ENCODE measurements at regions not wholly inside any gene's neighbourhood (a gene's known extent, or its start where the extent isn't known, plus 50 kb on each side); places are given as distances from the start of the nearest gene placed in this dataset.

DNA sequence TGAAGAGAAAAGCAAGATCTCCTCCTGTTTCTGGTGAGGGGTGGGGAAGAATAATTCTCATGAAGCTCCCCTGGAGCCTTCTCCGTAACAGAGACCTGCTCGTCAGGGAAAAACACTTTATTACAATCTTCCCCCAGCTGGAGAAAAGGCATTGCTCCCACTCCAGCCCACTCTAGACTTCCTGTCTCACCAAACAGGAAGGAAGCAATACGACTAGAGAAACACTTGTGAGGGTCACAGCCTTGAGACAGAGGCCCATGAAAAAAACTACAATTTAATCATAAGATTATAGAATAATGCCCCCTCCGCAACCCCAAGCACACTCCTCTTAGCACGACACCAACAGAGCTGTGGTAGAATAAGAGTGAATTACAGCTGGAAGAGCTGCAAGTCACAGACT is 197.2 kb upstream of the S1PR3 start:
- TF ChIP-seq, protein P1, sequence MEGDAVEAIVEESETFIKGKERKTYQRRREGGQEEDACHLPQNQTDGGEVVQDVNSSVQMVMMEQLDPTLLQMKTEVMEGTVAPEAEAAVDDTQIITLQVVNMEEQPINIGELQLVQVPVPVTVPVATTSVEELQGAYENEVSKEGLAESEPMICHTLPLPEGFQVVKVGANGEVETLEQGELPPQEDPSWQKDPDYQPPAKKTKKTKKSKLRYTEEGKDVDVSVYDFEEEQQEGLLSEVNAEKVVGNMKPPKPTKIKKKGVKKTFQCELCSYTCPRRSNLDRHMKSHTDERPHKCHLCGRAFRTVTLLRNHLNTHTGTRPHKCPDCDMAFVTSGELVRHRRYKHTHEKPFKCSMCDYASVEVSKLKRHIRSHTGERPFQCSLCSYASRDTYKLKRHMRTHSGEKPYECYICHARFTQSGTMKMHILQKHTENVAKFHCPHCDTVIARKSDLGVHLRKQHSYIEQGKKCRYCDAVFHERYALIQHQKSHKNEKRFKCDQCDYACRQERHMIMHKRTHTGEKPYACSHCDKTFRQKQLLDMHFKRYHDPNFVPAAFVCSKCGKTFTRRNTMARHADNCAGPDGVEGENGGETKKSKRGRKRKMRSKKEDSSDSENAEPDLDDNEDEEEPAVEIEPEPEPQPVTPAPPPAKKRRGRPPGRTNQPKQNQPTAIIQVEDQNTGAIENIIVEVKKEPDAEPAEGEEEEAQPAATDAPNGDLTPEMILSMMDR (IDR thresholded peaks at IDR 0.05), result no peak
- Histone ChIP-seq H3K4me3 (no peak overlapping the region), H3K4me1 (peaks cover 0 to 26% of the 10 kb centered on the region in 2 donors), H3K9me3 (no peaks in the 10 kb centered on the region), H3K27ac (no peak overlapping the region), H3K36me3 (no peaks in the 10 kb centered on the region), H3K27me3 (no peaks in the 10 kb centered on the region)
- no peak for DNase-seq (ENCODE audit: low spot score)

DNA sequence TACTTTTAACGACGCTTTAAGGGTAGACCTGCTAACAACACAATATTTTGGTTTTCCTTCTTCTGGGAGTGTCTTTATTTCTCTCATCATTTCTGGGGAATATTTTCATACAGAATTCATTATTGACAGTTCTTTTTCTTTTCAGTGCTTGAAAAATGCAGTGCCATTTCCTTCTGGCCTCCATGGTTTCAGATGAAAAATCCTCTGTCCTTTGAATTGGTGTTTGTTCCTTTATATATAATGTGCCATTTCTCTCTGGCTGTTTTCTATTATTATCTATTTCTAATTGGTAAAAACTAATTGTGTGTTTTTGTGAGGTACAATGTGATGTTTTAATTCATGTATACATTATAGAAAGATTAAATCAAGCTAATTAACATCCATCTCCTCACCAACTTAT is 194.3 kb upstream of the S1PR3 start:
- Histone ChIP-seq H3K27me3 (no peaks in the 10 kb centered on the region), H3K4me1 (peaks cover 0 to 19% of the 10 kb centered on the region in 2 donors), H3K36me3 (no peaks in the 10 kb centered on the region), H3K9me3 (no peaks in the 10 kb centered on the region), H3K4me3 (no peak overlapping the region), H3K27ac (no peak overlapping the region)
- no peak for DNase-seq (ENCODE audit: low spot score)
- TF ChIP-seq, protein P1 (IDR thresholded peaks at IDR 0.05), result no peak

DNA sequence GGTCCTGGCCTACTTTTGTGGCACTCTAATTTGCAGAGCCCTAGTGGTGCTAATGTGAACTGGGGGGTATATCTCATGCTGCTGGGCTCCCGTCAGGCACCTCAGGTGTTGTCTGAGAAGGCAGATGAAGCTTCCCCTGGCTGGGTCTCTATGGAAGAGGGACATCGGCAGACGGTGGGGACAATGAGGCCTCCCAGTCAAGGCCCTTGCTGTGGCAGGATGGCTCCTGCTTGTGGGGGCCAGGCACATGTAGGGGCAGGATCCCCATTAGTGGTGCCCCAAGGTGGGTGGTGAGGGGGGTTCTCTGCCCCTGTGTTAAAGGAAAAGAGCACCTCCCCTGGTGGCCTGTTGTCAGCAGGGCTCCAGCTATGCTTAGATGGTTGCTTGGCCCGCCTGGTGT is 192.8 kb upstream of the S1PR3 start:
- Histone ChIP-seq H3K36me3 (no peaks in the 10 kb centered on the region), H3K27me3 (no peaks in the 10 kb centered on the region), H3K9me3 (no peaks in the 10 kb centered on the region), H3K27ac (no peak overlapping the region), H3K4me1 (peaks cover 0 to 19% of the 10 kb centered on the region in 2 donors), H3K4me3 (no peak overlapping the region)
- DNase-seq (ENCODE audit: low spot score), result no peak
- TF ChIP-seq, protein P1 (IDR thresholded peaks at IDR 0.05), result no peak

DNA sequence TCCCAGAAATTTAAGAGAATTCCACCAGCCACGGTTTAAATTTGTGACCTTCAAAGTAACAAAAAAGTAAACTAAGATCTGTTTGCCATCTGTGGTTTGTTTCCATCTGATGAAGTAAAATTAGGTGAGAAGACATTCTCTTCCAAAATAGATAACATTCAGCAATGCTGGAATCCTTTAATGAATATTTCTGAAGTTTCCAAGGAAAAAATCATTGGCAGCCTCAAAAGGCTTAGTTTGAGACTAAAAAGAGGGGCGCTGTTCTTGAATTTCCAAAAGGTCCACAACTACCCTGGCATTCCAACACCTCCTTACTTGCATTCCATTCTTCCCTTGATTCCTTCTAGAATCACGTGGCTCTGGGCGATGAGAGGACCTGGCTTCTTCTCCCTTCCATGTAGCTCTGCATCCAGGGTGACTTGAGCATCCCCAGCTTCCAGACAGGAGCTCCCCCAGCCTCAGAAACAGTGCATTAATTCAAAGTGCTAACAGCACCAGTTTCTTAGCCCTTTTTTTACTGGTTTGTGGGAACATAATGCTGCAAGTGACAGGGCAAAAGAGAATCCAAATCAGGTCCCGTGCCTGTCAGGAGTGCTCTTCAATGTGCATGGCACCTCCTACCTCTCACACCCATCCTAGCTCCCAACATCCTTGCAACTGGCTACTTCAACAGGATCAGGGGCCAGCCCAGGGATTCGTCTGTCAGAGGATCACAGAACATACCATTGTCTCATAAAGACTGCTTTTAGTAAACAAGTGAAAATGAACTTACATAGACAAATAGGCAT is 191.5 kb upstream of the S1PR3 start:
- TF ChIP-seq, protein P1 (IDR thresholded peaks at IDR 0.05), result no peak
- Histone ChIP-seq H3K4me3 (no peak overlapping the region), H3K27ac (peak overlapping the region in 1 of 2 donors; percentile 32), H3K4me1 (peaks cover 0 to 14% of the 10 kb centered on the region in 2 donors), H3K9me3 (no peaks in the 10 kb centered on the region), H3K27me3 (no peaks in the 10 kb centered on the region), H3K36me3 (no peaks in the 10 kb centered on the region)
- DNase-seq (ENCODE audit: low spot score), result no peak

DNA sequence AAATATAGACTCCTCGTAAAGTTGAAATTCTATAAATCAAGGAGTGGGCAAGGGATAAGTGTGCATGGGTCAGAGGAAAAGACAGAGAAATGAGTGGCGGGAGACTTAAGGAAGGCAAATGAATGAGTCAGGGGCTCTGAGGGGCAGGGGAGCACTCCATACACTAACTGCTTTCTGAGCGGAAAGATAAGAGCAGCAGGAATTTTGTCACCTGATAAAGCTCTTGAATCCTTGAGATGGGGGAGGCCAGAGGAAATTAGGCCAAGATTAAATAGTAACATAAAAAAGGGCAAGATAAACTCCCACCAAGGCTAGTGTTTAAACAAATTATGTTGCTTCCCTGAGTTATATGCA is 191.0 kb upstream of the S1PR3 start:
- Histone ChIP-seq H3K27ac (peak overlapping the region in 1 of 2 donors; percentile 32), H3K27me3 (no peaks in the 10 kb centered on the region), H3K4me1 (peaks cover 0 to 13% of the 10 kb centered on the region in 2 donors), H3K9me3 (no peaks in the 10 kb centered on the region), H3K36me3 (no peaks in the 10 kb centered on the region), H3K4me3 (no peak overlapping the region)
- TF ChIP-seq, protein P1 (IDR thresholded peaks at IDR 0.05), result no peak
- DNase-seq (ENCODE audit: low spot score), result no peak
